AG09319 (cell line): ENCODE measurements at regions not wholly inside any gene's neighbourhood (a gene's known extent, or its start where the extent isn't known, plus 50 kb on each side); places are given as distances from the start of the nearest gene placed in this dataset.
"Not testable (repeated sequence)": the region's sequence is repeated elsewhere in the genome, so short reads cannot be mapped to it uniquely, and the experiment has no call there.

Source experiments
- DNase-seq: peaks from one replicate; pipeline ENCODE4 v3.0.0-alpha.2; 2010; ENCODE audit warnings: low read depth; ENCODE audit errors: extremely low read depth
- CTCF ChIP-seq: IDR thresholded peaks from 2 replicates; pipeline ENCODE4 v1.5.1; 2011; ENCODE audit warnings: low read depth, mild to moderate bottlenecking, inconsistent platforms, low read length, moderate library complexity

- TF ChIP-seq CTCF = no peak
- DNase-seq = no peak
Observed at GRCh38 chr2:136281281-136282114, 163.5 kb upstream of the CXCR4 start.

GRCh38 chr2:136266346-136266745 lies 148.4 kb upstream of the CXCR4 start:
- DNase-seq = not testable (repeated sequence)

- DNase-seq = no peak
- TF ChIP-seq CTCF = no peak
Observed at GRCh38 chr2:136259551-136259950, 141.6 kb upstream of the CXCR4 start.

GRCh38 chr2:136257893-136258292 lies 139.9 kb upstream of the CXCR4 start:
- no peak for TF ChIP-seq CTCF
- no peak for DNase-seq

GRCh38 chr2:136255648-136256461 lies 137.9 kb upstream of the CXCR4 start:
- DNase-seq = no peak
- TF ChIP-seq CTCF = no peak

- no peak for TF ChIP-seq CTCF
- DNase-seq = no peak
Observed at GRCh38 chr2:136255127-136255526, 137.2 kb upstream of the CXCR4 start.

GRCh38 chr2:136254681-136255080 lies 136.7 kb upstream of the CXCR4 start:
- no peak for TF ChIP-seq CTCF
- no peak for DNase-seq
